AG20443 (cell line): ENCODE measurements at regions not wholly inside any gene's neighbourhood (a gene's known extent, or its start where the extent isn't known, plus 50 kb on each side); places are given as distances from the start of the nearest gene placed in this dataset.
"Not testable (repeated sequence)": the region's sequence is repeated elsewhere in the genome, so short reads cannot be mapped to it uniquely, and the experiment has no call there.

Experiments
- DNase-seq: peaks from one replicate; pipeline ENCODE4 v3.0.0; 2012; ENCODE audit warnings: low spot score, mixed read lengths

DNA sequence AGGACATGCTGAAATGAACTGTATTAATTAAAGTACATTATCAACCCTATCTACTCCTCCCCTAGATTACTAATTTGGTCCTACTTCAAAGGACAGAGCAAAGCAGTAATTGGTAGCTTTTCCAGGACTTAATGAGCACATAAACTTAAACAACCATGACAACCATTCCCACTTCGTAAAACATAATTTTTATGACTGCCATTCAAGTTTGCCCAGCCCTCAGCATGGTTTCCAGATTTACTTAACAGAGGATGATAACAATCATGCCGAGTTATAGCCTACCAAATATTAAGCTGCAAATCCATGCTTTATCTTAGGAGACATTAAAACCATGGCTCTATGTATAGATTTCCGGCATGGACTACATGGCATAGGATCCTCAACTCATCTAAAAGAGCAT lies 401.1 kb upstream of the CHAC2 start:
- no peak for DNase-seq

- DNase-seq = no peak
Measured at GRCh38 chr2:53362934-53363333, 404.7 kb upstream of the CHAC2 start.

DNA sequence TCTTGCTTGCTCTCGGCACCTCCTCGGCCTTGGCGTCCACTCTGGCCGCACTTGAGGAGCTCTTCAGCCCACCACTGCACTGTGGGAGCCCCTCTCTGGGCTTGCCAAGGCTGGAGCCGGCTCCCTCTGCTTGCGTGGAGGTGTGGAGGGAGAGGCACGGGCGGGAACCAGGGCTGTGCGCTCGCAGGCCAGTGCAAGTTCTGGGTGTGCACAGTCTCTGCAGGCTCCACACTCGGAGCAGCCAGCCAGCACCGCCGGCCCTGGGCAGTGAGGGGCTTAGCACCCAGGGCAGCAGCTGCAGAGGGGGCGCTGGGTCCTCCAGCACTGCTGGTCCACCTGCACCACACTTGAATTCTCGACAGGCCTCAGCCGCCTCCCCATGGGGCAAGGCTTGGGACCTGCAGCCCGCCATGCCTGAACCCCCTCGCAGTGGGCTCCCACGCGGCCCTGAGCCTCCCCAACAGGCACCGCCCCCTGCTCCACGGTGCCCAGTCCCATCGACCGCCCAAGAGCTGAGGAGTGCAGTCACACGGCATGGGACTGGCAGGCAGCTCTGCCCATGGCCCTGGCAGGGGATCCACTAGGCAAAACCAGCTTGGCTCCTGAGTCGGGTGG lies 411.2 kb upstream of the CHAC2 start:
- no peak for DNase-seq

GRCh38 chr2:53353135-53354114 lies 414.2 kb upstream of the CHAC2 start:
- DNase-seq = no peak

GRCh38 chr2:53347269-53347668 lies 420.3 kb upstream of the CHAC2 start:
- DNase-seq = no peak

GRCh38 chr2:53342248-53342647 lies 425.4 kb upstream of the CHAC2 start:
- no peak for DNase-seq

DNA sequence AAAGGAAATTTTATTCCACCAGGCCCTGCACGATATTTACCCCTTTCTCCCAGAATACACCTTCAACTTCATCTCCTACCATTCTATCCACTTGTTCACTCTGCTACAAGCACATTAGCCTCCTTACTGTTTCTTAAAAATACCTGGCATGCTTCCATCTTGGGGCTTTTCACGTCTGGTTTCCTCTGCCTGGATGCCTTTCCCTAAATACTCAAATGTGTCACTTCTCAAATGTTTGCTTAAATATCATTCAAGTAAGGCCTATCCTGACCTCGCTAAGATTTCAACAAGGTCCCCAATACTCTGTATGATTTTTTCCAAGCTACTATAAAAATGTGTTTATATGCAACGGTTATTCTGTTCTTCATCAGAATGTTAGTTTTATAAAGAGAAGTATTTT lies 433.0 kb upstream of the CHAC2 start:
- no peak for DNase-seq

DNA sequence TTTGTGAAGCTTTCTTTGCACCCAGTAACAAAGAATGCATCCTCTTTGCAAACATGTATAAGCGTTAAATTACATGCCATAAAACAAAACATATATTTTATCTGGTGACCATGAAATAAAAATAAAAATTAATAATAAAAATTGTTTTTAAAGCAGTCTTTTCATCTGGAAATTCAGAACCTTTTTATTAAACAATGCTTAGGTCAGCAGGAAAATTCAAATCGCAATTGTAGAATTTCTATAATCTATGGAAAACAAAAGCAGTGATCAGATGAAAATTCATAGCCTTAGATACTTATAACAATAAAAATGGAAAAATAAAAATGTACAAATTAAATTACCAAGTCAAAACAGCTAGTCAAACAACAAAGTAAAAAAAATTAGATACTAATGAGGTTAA lies 435.9 kb upstream of the CHAC2 start:
- DNase-seq = no peak

- no peak for DNase-seq
Measured at GRCh38 chr2:53317861-53318260, 449.7 kb upstream of the CHAC2 start.

GRCh38 chr2:53315149-53315548 lies 452.5 kb upstream of the CHAC2 start:
- no peak for DNase-seq

GRCh38 chr2:53314718-53315117 lies 452.9 kb upstream of the CHAC2 start:
- DNase-seq = no peak

DNA sequence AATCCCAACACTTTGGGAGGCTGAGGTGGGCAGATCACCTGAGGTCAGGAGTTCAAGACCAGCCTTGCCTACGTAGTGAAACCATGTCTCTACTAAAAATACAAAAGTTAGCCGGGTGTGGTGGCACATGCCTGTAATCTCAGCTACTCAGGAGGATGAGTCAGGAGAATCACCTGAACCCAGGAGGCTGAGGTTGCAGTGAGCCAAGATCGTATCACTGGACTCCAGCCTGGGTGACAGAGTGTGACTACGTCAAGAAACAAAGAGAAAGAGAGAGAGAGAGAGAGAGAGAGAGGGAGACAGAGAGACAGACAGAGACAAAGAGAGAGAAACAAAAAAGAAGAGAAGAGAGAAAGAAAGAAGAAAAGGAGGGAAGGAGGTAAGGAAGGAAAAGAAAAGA lies 454.0 kb upstream of the CHAC2 start:
- DNase-seq = not testable (repeated sequence)

- no peak for DNase-seq
Measured at GRCh38 chr2:53312721-53313120, 454.9 kb upstream of the CHAC2 start.

- no peak for DNase-seq
Measured at GRCh38 chr2:53312181-53312580, 455.4 kb upstream of the CHAC2 start.

DNA sequence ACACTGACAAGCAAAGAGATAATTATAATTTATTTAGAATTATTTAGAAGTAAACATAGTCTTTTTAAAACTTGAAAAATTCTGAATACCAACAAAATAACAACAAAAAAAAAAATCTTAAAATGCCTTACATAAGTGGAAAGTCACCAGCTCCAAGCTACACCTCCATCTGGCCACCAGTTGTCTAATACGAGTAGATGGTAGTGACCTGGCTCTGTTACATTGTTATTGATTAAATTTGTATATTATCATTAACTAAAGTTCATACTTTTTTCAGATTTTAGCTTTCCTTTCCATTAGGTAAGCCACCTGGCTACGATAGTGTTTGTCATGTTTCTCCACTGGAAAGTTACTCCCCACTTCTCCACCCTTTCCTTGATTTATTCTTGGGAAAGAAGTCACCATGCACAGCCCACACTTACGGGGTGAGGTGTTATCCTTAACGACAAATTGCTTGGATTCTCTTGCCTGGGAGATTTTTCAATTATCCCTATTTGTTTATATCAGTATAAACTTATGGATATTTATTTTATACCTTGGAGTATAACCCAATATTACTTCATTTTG lies 464.5 kb upstream of the CHAC2 start:
- DNase-seq = no peak

- no peak for DNase-seq
Measured at GRCh38 chr2:53302455-53302854, 465.1 kb upstream of the CHAC2 start.

DNA sequence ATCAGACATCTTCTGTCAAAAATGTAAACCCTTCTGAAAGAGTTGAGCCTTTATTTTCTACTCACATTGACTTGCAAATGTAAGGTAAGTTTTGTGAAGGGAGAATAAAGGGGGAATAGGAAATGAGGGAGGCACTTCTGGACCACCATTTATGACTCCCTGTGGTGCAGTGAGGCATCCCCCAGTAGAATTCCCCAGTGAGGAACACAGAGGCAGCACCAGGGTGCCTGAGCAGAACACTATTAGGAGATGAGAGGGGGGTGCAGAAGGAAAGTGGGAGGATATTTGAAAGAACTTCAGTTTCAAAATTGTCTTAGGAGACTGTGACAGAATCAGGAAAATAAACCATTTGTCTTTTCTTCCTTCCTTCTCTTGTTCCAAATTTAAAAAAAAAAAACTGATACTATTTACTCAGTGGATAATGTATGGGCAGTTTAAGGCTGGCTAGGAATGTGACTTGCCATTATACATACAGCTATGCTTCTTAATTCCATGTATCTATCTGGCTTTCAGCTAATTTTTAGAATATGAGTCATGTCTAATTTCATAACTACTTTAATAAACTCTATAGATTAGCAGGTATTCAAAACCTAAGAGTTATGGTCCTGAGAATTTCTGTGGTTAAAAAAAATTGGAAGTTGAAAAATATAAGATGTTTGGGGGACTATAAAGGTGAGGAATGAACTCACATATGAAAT lies 478.1 kb upstream of the CHAC2 start:
- no peak for DNase-seq

DNA sequence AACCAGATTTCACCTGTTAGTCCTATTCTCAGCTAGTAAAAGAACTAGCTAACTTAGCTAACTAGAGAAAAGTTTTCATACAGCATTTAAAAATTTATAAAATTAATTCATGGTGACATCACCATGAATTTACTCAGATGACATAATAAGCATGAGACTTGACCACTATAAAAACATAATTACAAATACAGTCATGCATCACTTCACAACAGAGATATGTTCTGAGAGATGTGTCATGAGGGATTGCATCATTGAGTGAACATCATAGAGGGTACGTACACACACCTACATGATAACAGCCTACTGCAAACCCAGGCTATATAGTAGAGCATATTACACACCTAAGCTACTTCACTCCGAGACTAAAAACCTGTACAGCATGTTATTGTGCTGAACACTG lies 481.3 kb upstream of the CHAC2 start:
- no peak for DNase-seq

- DNase-seq = no peak
Measured at GRCh38 chr2:53275743-53276142, 491.9 kb upstream of the CHAC2 start.

DNA sequence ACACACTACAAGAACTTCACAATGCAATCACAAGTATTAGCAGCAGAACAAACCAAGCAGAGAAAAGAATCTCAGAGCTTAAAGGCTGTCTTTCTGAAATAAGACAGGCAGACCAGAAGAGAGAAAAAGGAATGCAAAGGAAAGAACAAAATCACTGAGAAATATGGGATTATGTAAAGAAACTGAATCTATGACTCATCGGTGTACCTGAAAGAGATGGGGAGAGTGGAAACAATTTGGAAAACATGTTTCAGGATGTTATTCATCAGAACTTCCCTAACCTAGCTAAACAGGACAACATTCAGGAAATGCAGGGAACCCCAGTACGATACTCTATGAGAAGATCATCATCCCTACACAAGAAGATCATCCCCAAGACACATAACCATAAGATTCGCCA lies 499.0 kb upstream of the CHAC2 start:
- DNase-seq = no peak

DNA sequence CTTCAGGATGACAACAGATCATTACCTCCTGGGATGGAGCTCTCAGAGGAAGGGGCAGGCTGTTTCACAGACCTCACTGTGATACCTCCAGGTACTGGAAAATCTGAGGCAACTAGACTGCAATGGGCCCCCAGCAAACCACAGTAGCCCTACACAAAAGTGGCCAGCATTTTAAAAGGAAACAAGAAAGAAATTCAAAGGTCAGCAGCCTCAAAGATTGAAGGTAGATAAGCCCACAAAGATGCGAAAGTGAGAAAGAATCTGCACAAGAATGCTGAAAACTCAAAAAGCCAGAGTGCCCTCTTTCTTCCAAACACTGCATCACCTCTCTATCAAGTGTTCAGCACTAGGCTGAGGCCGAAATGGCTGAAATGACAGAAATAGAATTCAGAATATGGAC lies 499.5 kb upstream of the CHAC2 start:
- no peak for DNase-seq

- DNase-seq = no peak
Measured at GRCh38 chr2:53265544-53266299, 501.9 kb upstream of the CHAC2 start.
